SK-N-SH (cell line): ENCODE measurements at regions not wholly inside any gene's neighbourhood (a gene's known extent, or its start where the extent isn't known, plus 50 kb on each side); places are given as distances from the start of the nearest gene placed in this dataset.

Experiments
- RAD21 ChIP-seq: IDR thresholded peaks from 2 replicates; pipeline ENCODE4 v1.6.1; 2012; ENCODE audit warnings: mild to moderate bottlenecking, low read length
- TAF1 ChIP-seq: IDR thresholded peaks from 2 replicates; pipeline ENCODE4 v1.6.1; 2012; ENCODE audit warnings: low read depth, mild to moderate bottlenecking, low read length, moderate library complexity, borderline replicate concordance
- TF ChIP-seq, protein P1 (sequence below): fragments of 200-600 bp; sonication (generic); IDR thresholded peaks from 2 replicates; pipeline ENCODE4 v1.6.1; 2017; ENCODE audit warnings: antibody characterized with exemption, mild to moderate bottlenecking, moderate library complexity

DNA sequence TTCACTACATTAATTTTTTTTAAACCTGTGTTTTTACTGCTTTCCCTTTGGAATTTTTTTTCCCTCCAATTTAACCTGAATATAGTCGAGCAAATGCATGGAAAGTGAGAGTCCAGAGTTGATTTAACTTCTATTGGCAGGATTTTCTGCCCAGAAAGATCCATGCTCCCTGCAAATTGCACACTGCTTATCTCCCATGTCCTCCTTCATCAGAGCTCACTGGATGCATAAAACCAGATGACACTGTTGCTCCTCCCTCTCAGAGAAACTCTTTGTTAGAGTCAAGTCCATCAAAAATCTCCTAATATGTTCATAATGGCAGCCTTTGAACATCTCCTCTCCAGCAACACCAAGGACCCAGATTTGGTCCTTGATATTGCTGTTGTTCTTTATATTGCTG, 297.0 kb upstream of the SLC24A2 start:
- TF ChIP-seq, protein P1, sequence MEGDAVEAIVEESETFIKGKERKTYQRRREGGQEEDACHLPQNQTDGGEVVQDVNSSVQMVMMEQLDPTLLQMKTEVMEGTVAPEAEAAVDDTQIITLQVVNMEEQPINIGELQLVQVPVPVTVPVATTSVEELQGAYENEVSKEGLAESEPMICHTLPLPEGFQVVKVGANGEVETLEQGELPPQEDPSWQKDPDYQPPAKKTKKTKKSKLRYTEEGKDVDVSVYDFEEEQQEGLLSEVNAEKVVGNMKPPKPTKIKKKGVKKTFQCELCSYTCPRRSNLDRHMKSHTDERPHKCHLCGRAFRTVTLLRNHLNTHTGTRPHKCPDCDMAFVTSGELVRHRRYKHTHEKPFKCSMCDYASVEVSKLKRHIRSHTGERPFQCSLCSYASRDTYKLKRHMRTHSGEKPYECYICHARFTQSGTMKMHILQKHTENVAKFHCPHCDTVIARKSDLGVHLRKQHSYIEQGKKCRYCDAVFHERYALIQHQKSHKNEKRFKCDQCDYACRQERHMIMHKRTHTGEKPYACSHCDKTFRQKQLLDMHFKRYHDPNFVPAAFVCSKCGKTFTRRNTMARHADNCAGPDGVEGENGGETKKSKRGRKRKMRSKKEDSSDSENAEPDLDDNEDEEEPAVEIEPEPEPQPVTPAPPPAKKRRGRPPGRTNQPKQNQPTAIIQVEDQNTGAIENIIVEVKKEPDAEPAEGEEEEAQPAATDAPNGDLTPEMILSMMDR = no peak
- no peak for TF ChIP-seq RAD21
- no peak for TF ChIP-seq TAF1
